T-cell (primary cell): ENCODE measurements at regions not wholly inside any gene's neighbourhood (a gene's known extent, or its start where the extent isn't known, plus 50 kb on each side); places are given as distances from the start of the nearest gene placed in this dataset.

Experiments
- ATAC-seq, 4 experiments: fragments of 200-7000 bp in 3 of 4; fragments of 150-1000 bp in 1 of 4; cut with Tn5 transposase; replicated peaks in 1 of 4; 1 replicate in 3 of 4; 2 replicates in 1 of 4; pipeline ENCODE4 v1.10.0; 2021; ENCODE audit warnings: moderate library complexity in 3 of 4, mild to moderate bottlenecking in 2 of 4, moderate number of reproducible peaks in 1 of 4
- CTCF ChIA-PET, 2 donors: fragments of 300-600 bp; sonication (Branson Sonifier 250); formaldehyde crosslinking; loops; one replicate each; lab custom pipeline; 2022; ENCODE audit warnings: antibody characterized with exemption in 2 of 2; lab: Charles Lee
- POLR2A ChIA-PET, 2 donors: fragments of 300-600 bp; sonication (Branson Sonifier 250); formaldehyde crosslinking; loops; one replicate each; lab custom pipeline; 2022; ENCODE audit warnings: antibody characterized with exemption in 2 of 2; lab: Charles Lee
- DNase-seq, 35 experiments: peaks; one replicate each; pipeline versions ENCODE4 v3.0.0 to v3.0.0-alpha.2; 2013 to 2023
- H3K27ac ChIP-seq: one replicate; pipeline ENCODE4 v1.5.1; 2013; ENCODE audit warnings: low read length
- H3K27me3 ChIP-seq, 2 experiments: replicated peaks in 1 of 2; 1 replicate in 1 of 2; 2 replicates in 1 of 2; pipeline versions ENCODE4 v1.6.1 to v1.7.0; 2013; ENCODE audit warnings: low read length in 1 of 2, mixed read lengths in 1 of 2; ENCODE audit not compliant: control insufficient read depth in 2 of 2, insufficient read depth in 2 of 2; ENCODE audit errors: extremely low read depth in 1 of 2
- H3K36me3 ChIP-seq, 2 donors: 1 replicate in 1 of 2; 2 replicates in 1 of 2; pipeline versions ENCODE4 v1.6.1 to v1.7.0; 2013; ENCODE audit warnings: low read length in 1 of 2; ENCODE audit not compliant: control insufficient read depth in 2 of 2, insufficient read depth in 1 of 2; ENCODE audit errors: extremely low read depth in 1 of 2
- H3K4me1 ChIP-seq, 2 experiments: 1 replicate in 1 of 2; 2 replicates in 1 of 2; pipeline versions ENCODE4 v1.6.1 to v1.7.0; 2013; ENCODE audit warnings: low read length in 2 of 2, mixed read lengths in 1 of 2; ENCODE audit not compliant: insufficient read depth in 2 of 2, control insufficient read depth in 1 of 2; ENCODE audit errors: extremely low read depth in 1 of 2
- H3K4me3 ChIP-seq, 2 donors: 1 replicate in 1 of 2; 2 replicates in 1 of 2; pipeline versions ENCODE4 v1.5.1 to v1.7.0; 2013; ENCODE audit warnings: mild to moderate bottlenecking in 2 of 2, low read length in 1 of 2, moderate library complexity in 1 of 2; ENCODE audit not compliant: control insufficient read depth in 1 of 2; ENCODE audit errors: extremely low read depth in 1 of 2
- H3K9me3 ChIP-seq: 2 replicates; pipeline ENCODE4 v1.7.0; 2013
- H3K27ac Mint-ChIP-seq, 2 donors: one replicate each; pipeline ENCODE4 v1.8.0; 2020 to 2021; ENCODE audit warnings: mild to moderate bottlenecking in 2 of 2, mixed read lengths in 2 of 2
- H3K27me3 Mint-ChIP-seq, 2 donors: one replicate each; pipeline ENCODE4 v1.8.0; 2021 to 2022; ENCODE audit warnings: mixed read lengths in 2 of 2
- H3K36me3 Mint-ChIP-seq: one replicate; pipeline ENCODE4 v1.8.0; 2021; ENCODE audit warnings: mixed read lengths
- H3K4me1 Mint-ChIP-seq, 3 donors: one replicate each; pipeline ENCODE4 v1.8.0; 2020 to 2022; ENCODE audit warnings: mixed read lengths in 3 of 3, mild to moderate bottlenecking in 1 of 3
- H3K4me3 Mint-ChIP-seq, 3 donors: one replicate each; pipeline ENCODE4 v1.8.0; 2020 to 2022; ENCODE audit warnings: mild to moderate bottlenecking in 3 of 3, mixed read lengths in 3 of 3, moderate library complexity in 3 of 3
- H3K9me3 Mint-ChIP-seq, 3 donors: one replicate each; pipeline ENCODE4 v1.8.0; 2020 to 2022; ENCODE audit warnings: mixed read lengths in 3 of 3
- WGBS: methylation state at CpG from one replicate; pipeline ENCODE4 v1.1.5; 2013; ENCODE audit warnings: missing lambda C conversion rate; ENCODE audit not compliant: insufficient coverage; 5-methylcytosine and 5-hydroxymethylcytosine counted together

- H3K9me3 Mint-ChIP-seq: no peaks in the 10 kb centered on the region
- H3K27me3 Mint-ChIP-seq: peaks cover 0 to 6% of the 10 kb centered on the region in 2 donors
- H3K9me3 ChIP-seq: no peaks in the 10 kb centered on the region
- no peaks in the 10 kb centered on the region for H3K27me3 ChIP-seq
- no peak overlapping the region for H3K4me3 Mint-ChIP-seq
- no peak overlapping the region for H3K27ac ChIP-seq
- ChIA-PET CTCF (interaction anchor here in 1 of 2 donors (0.6 kb wide), 1 partner anchor 101 kb away, joined by 4 read pairs; no protein-coding TSS in a partner anchor), POLR2A (no interaction called here)
- no peaks in the 10 kb centered on the region for H3K36me3 Mint-ChIP-seq
- H3K4me1 Mint-ChIP-seq: no peaks in the 10 kb centered on the region
- no peak overlapping the region for H3K27ac Mint-ChIP-seq
- no peaks in the 10 kb centered on the region for H3K36me3 ChIP-seq
- 95% methylated on average over 5 of the region's 7 CpGs for WGBS
- no peak for ATAC-seq
- DNase-seq: no peak
- H3K4me3 ChIP-seq: no peak overlapping the region
- no peaks in the 10 kb centered on the region for H3K4me1 ChIP-seq
Measured at GRCh38 chrX:106306391-106306947, 138.4 kb downstream of the PWWP3B start.

- H3K27ac Mint-ChIP-seq: no peak overlapping the region
- no peak overlapping the region for H3K4me3 ChIP-seq
- H3K27me3 Mint-ChIP-seq: no peaks in the 10 kb centered on the region
- H3K9me3 ChIP-seq: no peaks in the 10 kb centered on the region
- H3K36me3 ChIP-seq: no peaks in the 10 kb centered on the region
- CTCF ChIA-PET: no interaction called here
- ATAC-seq: no peak
- no peaks in the 10 kb centered on the region for H3K4me1 ChIP-seq
- H3K36me3 Mint-ChIP-seq: no peaks in the 10 kb centered on the region
- no peaks in the 10 kb centered on the region for H3K27me3 ChIP-seq
- no peak for DNase-seq
- no peak overlapping the region for H3K27ac ChIP-seq
- H3K4me3 Mint-ChIP-seq: no peak overlapping the region
- H3K9me3 Mint-ChIP-seq: no peaks in the 10 kb centered on the region
- H3K4me1 Mint-ChIP-seq: no peaks in the 10 kb centered on the region
- POLR2A ChIA-PET: no interaction called here
Measured at GRCh38 chrX:106323357-106323756, 155.3 kb downstream of the PWWP3B start.

GRCh38 chrX:106331606-106332005 lies 163.5 kb downstream of the PWWP3B start:
- DNase-seq (no peak), ATAC-seq (no peak)
- Mint-ChIP-seq H3K27ac (no peak overlapping the region), H3K36me3 (no peaks in the 10 kb centered on the region), H3K4me1 (no peaks in the 10 kb centered on the region), H3K9me3 (no peaks in the 10 kb centered on the region), H3K27me3 (peaks cover 0 to 16% of the 10 kb centered on the region in 2 donors), H3K4me3 (no peak overlapping the region)
- H3K9me3 ChIP-seq: no peaks in the 10 kb centered on the region
- POLR2A ChIA-PET: no interaction called here
- WGBS: no CpG with 5 or more reads among the region's 3 CpGs
- H3K4me3 ChIP-seq: no peak overlapping the region
- H3K4me1 ChIP-seq: no peaks in the 10 kb centered on the region
- CTCF ChIA-PET: no interaction called here
- no peaks in the 10 kb centered on the region for H3K36me3 ChIP-seq
- H3K27ac ChIP-seq: no peak overlapping the region
- no peaks in the 10 kb centered on the region for H3K27me3 ChIP-seq

- ChIA-PET POLR2A (no interaction called here), CTCF (no interaction called here)
- H3K4me3 ChIP-seq: no peak overlapping the region
- WGBS: no CpG with 5 or more reads among the region's 3 CpGs
- H3K27me3 ChIP-seq: no peaks in the 10 kb centered on the region
- ATAC-seq (no peak), DNase-seq (no peak)
- no peaks in the 10 kb centered on the region for H3K36me3 ChIP-seq
- Mint-ChIP-seq H3K9me3 (peaks cover 0 to 2% (median 0%) of the 10 kb centered on the region in 3 donors), H3K4me1 (no peaks in the 10 kb centered on the region), H3K36me3 (no peaks in the 10 kb centered on the region), H3K27me3 (no peaks in the 10 kb centered on the region), H3K4me3 (no peak overlapping the region), H3K27ac (no peak overlapping the region)
- H3K27ac ChIP-seq: no peak overlapping the region
- no peaks in the 10 kb centered on the region for H3K4me1 ChIP-seq
- no peaks in the 10 kb centered on the region for H3K9me3 ChIP-seq
Measured at GRCh38 chrX:106341823-106342222, 173.7 kb downstream of the PWWP3B start.

GRCh38 chrX:106356580-106356979 lies 188.5 kb downstream of the PWWP3B start:
- Histone ChIP-seq H3K4me1 (no peaks in the 10 kb centered on the region), H3K36me3 (no peaks in the 10 kb centered on the region), H3K27me3 (no peaks in the 10 kb centered on the region), H3K27ac (no peak overlapping the region), H3K9me3 (no peaks in the 10 kb centered on the region), H3K4me3 (no peak overlapping the region)
- H3K9me3 Mint-ChIP-seq: no peaks in the 10 kb centered on the region
- DNase-seq (no peak), ATAC-seq (no peak)
- no peaks in the 10 kb centered on the region for H3K27me3 Mint-ChIP-seq
- H3K27ac Mint-ChIP-seq: no peak overlapping the region
- no peaks in the 10 kb centered on the region for H3K4me1 Mint-ChIP-seq
- CTCF ChIA-PET: no interaction called here
- POLR2A ChIA-PET: no interaction called here
- no peak overlapping the region for H3K4me3 Mint-ChIP-seq
- no peaks in the 10 kb centered on the region for H3K36me3 Mint-ChIP-seq

GRCh38 chrX:106363214-106363613 lies 195.1 kb downstream of the PWWP3B start:
- POLR2A ChIA-PET: no interaction called here
- CTCF ChIA-PET: no interaction called here
- Mint-ChIP-seq H3K36me3 (no peaks in the 10 kb centered on the region), H3K4me1 (no peaks in the 10 kb centered on the region), H3K27ac (no peak overlapping the region), H3K27me3 (peaks cover 0 to 5% of the 10 kb centered on the region in 2 donors), H3K9me3 (no peaks in the 10 kb centered on the region), H3K4me3 (no peak overlapping the region)
- Histone ChIP-seq H3K4me3 (no peak overlapping the region), H3K27me3 (peaks cover 0 to 4% of the 10 kb centered on the region in 2 experiments), H3K9me3 (no peaks in the 10 kb centered on the region), H3K27ac (no peak overlapping the region), H3K4me1 (no peaks in the 10 kb centered on the region), H3K36me3 (no peaks in the 10 kb centered on the region)
- DNase-seq: no peak
- WGBS: 92% methylated on average over 2 of the region's 5 CpGs
- ATAC-seq: no peak

- peak overlapping the region; percentile 50 to 57 (median 55) for H3K4me3 Mint-ChIP-seq
- H3K27ac Mint-ChIP-seq: peak overlapping the region in 1 of 2 donors; percentile 57
- Histone ChIP-seq H3K4me3 (peak overlapping the region in 1 of 2 donors; percentile 5), H3K9me3 (no peaks in the 10 kb centered on the region), H3K36me3 (no peaks in the 10 kb centered on the region), H3K4me1 (no peaks in the 10 kb centered on the region), H3K27me3 (no peaks in the 10 kb centered on the region), H3K27ac (no peak overlapping the region)
- peak in 2 of 4 experiments; percentile 31 to 42 for ATAC-seq
- WGBS: no CpG with 5 or more reads among the region's 1 CpG
- ChIA-PET CTCF (no interaction called here), POLR2A (no interaction called here)
- no peaks in the 10 kb centered on the region for H3K27me3 Mint-ChIP-seq
- DNase-seq: peak in 1 of 35 experiments; percentile 0
- no peaks in the 10 kb centered on the region for H3K36me3 Mint-ChIP-seq
- peaks cover 0 to 3% (median 0%) of the 10 kb centered on the region in 3 donors for H3K9me3 Mint-ChIP-seq
- peaks cover 6 to 13% (median 7%) of the 10 kb centered on the region in 3 donors for H3K4me1 Mint-ChIP-seq
Measured at GRCh38 chrX:106378616-106379015, 210.5 kb downstream of the PWWP3B start.
